ENCODE measurements at regions not wholly inside any gene's neighbourhood (a gene's known extent, or its start where the extent isn't known, plus 50 kb on each side); places are given as distances from the start of the nearest gene placed in this dataset.

- no peak for TF ChIP-seq CTCF (IDR thresholded peaks at IDR 0.05; ENCODE audit: control extremely low read depth, extremely low read depth, low read depth, missing control alignments)
- DNase-seq (ENCODE audit: extremely low spot score): no peak
- POLR2A ChIA-PET: no interaction called here
- CTCF ChIA-PET: interaction anchor here (0.8 to 1.1 kb wide), 3 partner anchors 9 to 18 kb away, joined by 3 read pairs; no protein-coding TSS in a partner anchor
These were observed 654.1 kb upstream of the MARCKS start for GRCh38 chr6:113202852-113203714.

GRCh38 chr6:113203715-113204110 is 653.4 kb upstream of the MARCKS start:
- ChIA-PET POLR2A (no interaction called here), CTCF (interaction anchor here (1.0 to 1.1 kb wide), 2 partner anchors 15 to 18 kb away, joined by 3 read pairs; no protein-coding TSS in a partner anchor)
- no peak for TF ChIP-seq CTCF (IDR thresholded peaks at IDR 0.05; ENCODE audit: control extremely low read depth, extremely low read depth, low read depth, missing control alignments)
- DNase-seq (ENCODE audit: extremely low spot score): no peak

GRCh38 chr6:113205553-113205952 is 651.6 kb upstream of the MARCKS start:
- CTCF ChIA-PET: no interaction called here
- DNase-seq (ENCODE audit: extremely low spot score): no peak
- TF ChIP-seq CTCF (IDR thresholded peaks at IDR 0.05; ENCODE audit: control extremely low read depth, extremely low read depth, low read depth, missing control alignments): no peak
- POLR2A ChIA-PET: no interaction called here

GRCh38 chr6:113208726-113209125 is 648.4 kb upstream of the MARCKS start:
- DNase-seq (ENCODE audit: extremely low spot score): no peak
- ChIA-PET CTCF (no interaction called here), POLR2A (no interaction called here)
- no peak for TF ChIP-seq CTCF (IDR thresholded peaks at IDR 0.05; ENCODE audit: control extremely low read depth, extremely low read depth, low read depth, missing control alignments)

- no peak for TF ChIP-seq CTCF (IDR thresholded peaks at IDR 0.05; ENCODE audit: control extremely low read depth, extremely low read depth, low read depth, missing control alignments)
- ChIA-PET CTCF (interaction anchor here (1.2 kb wide), 1 partner anchor 8 kb away, joined by 3 read pairs; no protein-coding TSS in a partner anchor), POLR2A (no interaction called here)
- DNase-seq (ENCODE audit: extremely low spot score): no peak
These were observed 647.8 kb upstream of the MARCKS start for GRCh38 chr6:113209315-113209714.

GRCh38 chr6:113211170-113211569 is 646.0 kb upstream of the MARCKS start:
- DNase-seq (ENCODE audit: extremely low spot score): no peak
- POLR2A ChIA-PET: no interaction called here
- TF ChIP-seq CTCF (IDR thresholded peaks at IDR 0.05; ENCODE audit: control extremely low read depth, extremely low read depth, low read depth, missing control alignments): no peak
- CTCF ChIA-PET: interaction anchor here (0.8 kb wide), 2 partner anchors 8 kb away, joined by 3 read pairs; no protein-coding TSS in a partner anchor

Measured in GM10248 (cell line).